Endodermal cell (in vitro differentiated cells): ENCODE measurements at regions not wholly inside any gene's neighbourhood (a gene's known extent, or its start where the extent isn't known, plus 50 kb on each side); places are given as distances from the start of the nearest gene placed in this dataset.
A peak's percentile ranks its signal among the peaks of the same experiment; 100 is the strongest.

Experiments
- DNase-seq: peaks from one replicate; pipeline ENCODE4 v3.0.0-alpha.2; 2017
- H3K27ac ChIP-seq: 2 replicates; pipeline ENCODE4 v1.5.1; 2013; ENCODE audit warnings: mild to moderate bottlenecking, low read depth, low read length, moderate library complexity
- H3K27me3 ChIP-seq: 2 replicates; pipeline ENCODE4 v1.6.1; 2013; ENCODE audit warnings: mild to moderate bottlenecking, low read length, moderate library complexity; ENCODE audit not compliant: insufficient read depth, control insufficient read depth, poor library complexity, severe bottlenecking
- H3K36me3 ChIP-seq: 2 replicates; pipeline ENCODE4 v1.7.0; 2013; ENCODE audit warnings: mild to moderate bottlenecking, low read length, moderate library complexity; ENCODE audit not compliant: control insufficient read depth, insufficient read depth
- H3K4me1 ChIP-seq: one replicate; pipeline ENCODE4 v1.7.0; 2013; ENCODE audit warnings: low read length; ENCODE audit not compliant: control insufficient read depth, insufficient read depth
- H3K4me3 ChIP-seq: 2 replicates; pipeline ENCODE4 v1.5.1; 2013; ENCODE audit warnings: mild to moderate bottlenecking, low read length, moderate library complexity
- H3K9ac ChIP-seq: 2 replicates; pipeline ENCODE4 v1.6.1; 2013; ENCODE audit warnings: mild to moderate bottlenecking, low read length, moderate library complexity; ENCODE audit not compliant: poor library complexity, severe bottlenecking; ENCODE audit errors: extremely low read depth
- H3K9me3 ChIP-seq: 2 replicates; pipeline ENCODE4 v1.6.1; 2013; ENCODE audit warnings: mild to moderate bottlenecking, low read length, moderate library complexity; ENCODE audit not compliant: control insufficient read depth
- H3K27ac Mint-ChIP-seq: 2 replicates; pipeline ENCODE4 v1.8.0; 2020; ENCODE audit warnings: mixed read lengths
- H3K27me3 Mint-ChIP-seq: 2 replicates; pipeline ENCODE4 v1.8.0; 2021; ENCODE audit warnings: mild to moderate bottlenecking, mixed read lengths; ENCODE audit not compliant: insufficient read depth
- H3K36me3 Mint-ChIP-seq: 2 replicates; pipeline ENCODE4 v1.8.0; 2020; ENCODE audit warnings: low read depth, mixed read lengths
- H3K4me1 Mint-ChIP-seq: 2 replicates; pipeline ENCODE4 v1.8.0; 2020; ENCODE audit warnings: mixed read lengths
- H3K4me3 Mint-ChIP-seq: 2 replicates; pipeline ENCODE4 v1.8.0; 2020; ENCODE audit warnings: mild to moderate bottlenecking, moderate library complexity, mixed read lengths
- H3K9me3 Mint-ChIP-seq: 2 replicates; pipeline ENCODE4 v1.8.0; 2020; ENCODE audit warnings: mild to moderate bottlenecking, mixed read lengths
- WGBS, 2 experiments: methylation state at CpG; one replicate each; pipeline versions ENCODE4 v1.1.5 to v1.1.7; 2013; ENCODE audit warnings: missing lambda C conversion rate in 2 of 2, mixed read lengths in 1 of 2; ENCODE audit not compliant: insufficient coverage in 1 of 2, insufficient read length in 1 of 2; 5-methylcytosine and 5-hydroxymethylcytosine counted together
- TF ChIP-seq, protein P1 (sequence below): fragments of 200-600 bp; sonication (generic); conservative IDR thresholded peaks from 2 replicates; pipeline ENCODE4 v1.5.0; 2021; ENCODE audit warnings: antibody characterized with exemption, mild to moderate bottlenecking

DNA sequence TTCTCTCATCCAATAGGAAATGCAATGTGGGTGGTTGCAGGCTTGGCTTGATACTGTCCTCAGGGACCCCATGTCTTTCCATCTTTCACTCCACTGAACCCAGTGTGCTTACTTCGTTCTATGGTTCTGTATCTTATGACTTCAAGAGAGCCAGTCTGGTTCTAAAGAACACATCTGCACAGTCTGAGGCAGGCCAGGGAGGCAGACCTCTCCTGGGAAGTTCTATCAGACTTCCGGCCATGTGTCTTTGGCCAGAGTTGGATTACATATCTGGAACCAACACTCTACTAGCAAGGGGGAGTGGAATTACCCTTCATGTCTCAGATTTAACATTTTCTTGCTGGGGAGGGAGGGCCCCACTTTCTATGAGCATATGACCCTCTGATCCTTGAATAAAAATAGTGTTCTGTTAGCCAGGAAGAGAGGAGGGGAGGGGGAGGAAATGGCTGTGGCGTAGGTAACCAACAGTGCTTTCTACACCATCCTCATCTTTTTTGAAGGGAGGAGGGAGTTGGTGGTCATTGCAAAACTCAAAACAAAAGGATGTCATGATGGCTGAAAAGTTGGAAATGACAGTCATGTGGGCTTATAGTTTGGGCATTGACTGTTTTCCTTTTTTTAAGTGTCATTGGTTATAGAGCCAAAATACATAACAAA lies 370.2 kb downstream of the GATA3 start:
- H3K9me3 Mint-ChIP-seq, result no peaks in the 10 kb centered on the region
- no peak overlapping the region for H3K4me3 ChIP-seq
- no peak overlapping the region for H3K27ac ChIP-seq
- peaks cover 9% of the 10 kb centered on the region for H3K27me3 Mint-ChIP-seq
- no peaks in the 10 kb centered on the region for H3K36me3 ChIP-seq
- no peak overlapping the region for H3K27ac Mint-ChIP-seq
- no peak overlapping the region for H3K9ac ChIP-seq
- no peak for DNase-seq
- H3K27me3 ChIP-seq, result no peaks in the 10 kb centered on the region
- H3K4me1 Mint-ChIP-seq, result peaks cover 22% of the 10 kb centered on the region
- no peaks in the 10 kb centered on the region for H3K36me3 Mint-ChIP-seq
- peaks cover 5% of the 10 kb centered on the region for H3K4me1 ChIP-seq
- H3K4me3 Mint-ChIP-seq, result no peak overlapping the region
- TF ChIP-seq, protein P1, sequence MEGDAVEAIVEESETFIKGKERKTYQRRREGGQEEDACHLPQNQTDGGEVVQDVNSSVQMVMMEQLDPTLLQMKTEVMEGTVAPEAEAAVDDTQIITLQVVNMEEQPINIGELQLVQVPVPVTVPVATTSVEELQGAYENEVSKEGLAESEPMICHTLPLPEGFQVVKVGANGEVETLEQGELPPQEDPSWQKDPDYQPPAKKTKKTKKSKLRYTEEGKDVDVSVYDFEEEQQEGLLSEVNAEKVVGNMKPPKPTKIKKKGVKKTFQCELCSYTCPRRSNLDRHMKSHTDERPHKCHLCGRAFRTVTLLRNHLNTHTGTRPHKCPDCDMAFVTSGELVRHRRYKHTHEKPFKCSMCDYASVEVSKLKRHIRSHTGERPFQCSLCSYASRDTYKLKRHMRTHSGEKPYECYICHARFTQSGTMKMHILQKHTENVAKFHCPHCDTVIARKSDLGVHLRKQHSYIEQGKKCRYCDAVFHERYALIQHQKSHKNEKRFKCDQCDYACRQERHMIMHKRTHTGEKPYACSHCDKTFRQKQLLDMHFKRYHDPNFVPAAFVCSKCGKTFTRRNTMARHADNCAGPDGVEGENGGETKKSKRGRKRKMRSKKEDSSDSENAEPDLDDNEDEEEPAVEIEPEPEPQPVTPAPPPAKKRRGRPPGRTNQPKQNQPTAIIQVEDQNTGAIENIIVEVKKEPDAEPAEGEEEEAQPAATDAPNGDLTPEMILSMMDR, result no peak
- WGBS, 2 experiments, result 93 to 100% methylated on average over 1 to 3 of the region's 3 CpGs
- no peaks in the 10 kb centered on the region for H3K9me3 ChIP-seq

- H3K9ac ChIP-seq, result no peak overlapping the region
- WGBS, 2 experiments, result 85 to 92% methylated on average over 3 to 4 of the region's 4 CpGs
- H3K4me3 ChIP-seq, result no peak overlapping the region
- H3K36me3 ChIP-seq, result no peaks in the 10 kb centered on the region
- H3K27ac ChIP-seq, result no peak overlapping the region
- Mint-ChIP-seq H3K9me3 (no peaks in the 10 kb centered on the region), H3K27me3 (no peaks in the 10 kb centered on the region), H3K4me3 (no peak overlapping the region), H3K36me3 (no peaks in the 10 kb centered on the region), H3K27ac (no peak overlapping the region), H3K4me1 (peaks cover 32% of the 10 kb centered on the region)
- peak; percentile 78 for DNase-seq
- no peaks in the 10 kb centered on the region for H3K27me3 ChIP-seq
- peaks cover 2% of the 10 kb centered on the region for H3K9me3 ChIP-seq
- TF ChIP-seq, protein P1, result no peak
- H3K4me1 ChIP-seq, result peaks cover 9% of the 10 kb centered on the region
Measured at GRCh38 chr10:8428654-8429053, 374.2 kb downstream of the GATA3 start.

DNA sequence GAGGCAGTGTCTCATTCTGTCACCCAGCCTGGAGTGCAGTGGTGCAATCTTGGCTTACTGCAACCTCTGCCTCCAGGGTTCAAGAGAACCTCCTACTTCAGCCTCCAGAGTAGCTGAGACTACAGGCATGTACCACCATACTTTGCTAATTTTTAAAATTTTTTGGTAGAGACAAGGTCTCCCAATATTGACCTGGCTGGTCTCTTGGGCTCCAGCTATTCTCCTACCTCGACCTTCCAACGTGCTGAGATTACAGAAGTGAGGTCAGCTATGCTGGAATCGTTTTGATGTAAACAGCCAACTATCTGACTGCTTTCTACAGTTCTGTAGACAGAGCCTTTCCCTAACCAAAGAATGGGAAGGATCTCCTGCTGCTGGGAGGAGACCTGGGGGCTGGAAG lies 375.8 kb downstream of the GATA3 start:
- Mint-ChIP-seq H3K4me3 (no peak overlapping the region), H3K4me1 (peaks cover 37% of the 10 kb centered on the region), H3K27ac (no peak overlapping the region), H3K27me3 (peaks cover 14% of the 10 kb centered on the region), H3K9me3 (no peaks in the 10 kb centered on the region), H3K36me3 (no peaks in the 10 kb centered on the region)
- peaks cover 9% of the 10 kb centered on the region for H3K4me1 ChIP-seq
- H3K9me3 ChIP-seq, result peaks cover 11% of the 10 kb centered on the region
- H3K4me3 ChIP-seq, result no peak overlapping the region
- WGBS, 2 experiments, result 73 to 93% methylated on average over 3 of the region's 3 CpGs
- H3K9ac ChIP-seq, result no peak overlapping the region
- DNase-seq, result no peak
- TF ChIP-seq, protein P1, result no peak
- no peak overlapping the region for H3K27ac ChIP-seq
- peaks cover 3% of the 10 kb centered on the region for H3K27me3 ChIP-seq
- no peaks in the 10 kb centered on the region for H3K36me3 ChIP-seq
